Ovary (tissue), 3 donors: ENCODE measurements at regions not wholly inside any gene's neighbourhood (a gene's known extent, or its start where the extent isn't known, plus 50 kb on each side); places are given as distances from the start of the nearest gene placed in this dataset.
"Not testable (repeated sequence)": the region's sequence is repeated elsewhere in the genome, so short reads cannot be mapped to it uniquely, and the experiment has no call there.

Source experiments
- CTCF ChIP-seq, 3 donors: fragments of 450-650 bp in 2 of 3; fragments of 200-600 bp in 1 of 3; IDR thresholded peaks; one replicate each; pipeline versions ENCODE4 v1.5.1 to v1.8.0; 2016 to 2022; ENCODE audit warnings: antibody characterized with exemption in 3 of 3, mild to moderate bottlenecking in 1 of 3
- POLR2A ChIP-seq: fragments of 450-650 bp; IDR thresholded peaks from one replicate; pipeline ENCODE4 v1.6.1; 2017; ENCODE audit warnings: antibody characterized with exemption, mild to moderate bottlenecking, moderate library complexity
- donor health status: DM: no; HTN: no; CAD: no.

DNA sequence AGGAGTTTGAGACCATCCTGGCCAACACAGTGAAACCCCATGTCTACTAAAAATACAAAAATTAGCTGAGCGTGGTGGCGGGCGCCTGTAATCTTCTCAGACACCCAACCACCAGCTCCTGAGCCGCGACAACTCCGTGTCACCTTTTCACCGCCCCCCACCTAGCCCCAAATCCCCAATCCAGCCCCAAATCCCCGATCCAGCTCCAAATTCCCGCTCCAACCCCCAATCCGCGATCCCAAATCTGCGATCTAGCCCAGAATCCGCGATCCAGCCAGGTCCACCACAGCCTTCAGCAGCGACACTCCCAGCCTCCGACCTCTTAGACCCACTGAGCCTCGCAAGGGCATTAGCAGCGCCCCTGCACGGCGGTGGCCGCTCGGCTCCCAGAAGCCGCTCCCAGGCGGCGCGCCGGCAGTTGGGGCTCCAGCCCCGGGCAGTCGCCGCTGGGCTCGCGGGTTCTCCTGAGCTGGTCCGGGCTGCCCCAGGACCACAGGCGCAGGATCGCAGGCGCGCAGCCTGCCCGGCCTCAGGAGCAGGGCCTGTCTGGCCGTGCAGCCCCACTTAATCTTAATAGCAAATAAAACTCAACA, 4469.9 kb upstream of the OR11H1 start:
- not testable (repeated sequence) for TF ChIP-seq CTCF (IDR thresholded peaks at IDR 0.05); POLR2A
